GM18951 (cell line): ENCODE measurements at regions not wholly inside any gene's neighbourhood (a gene's known extent, or its start where the extent isn't known, plus 50 kb on each side); places are given as distances from the start of the nearest gene placed in this dataset.
"Not testable (repeated sequence)": the region's sequence is repeated elsewhere in the genome, so short reads cannot be mapped to it uniquely, and the experiment has no call there.

Experiments used
- POLR2A ChIP-seq: IDR thresholded peaks from 4 replicates; pipeline ENCODE4 v1.6.1; 2011; ENCODE audit warnings: mild to moderate bottlenecking; ENCODE audit not compliant: insufficient read length, insufficient read depth; ENCODE audit errors: extremely low read depth
- in situ Hi-C: fragments of 300-500 bp; cut with MboI; formaldehyde crosslinking; loops from one replicate; pipeline ENCODE4 v1.12.0; 2022; ENCODE audit warnings: low sequenced_read_pairs, mixed read lengths, inconsistent platforms; ENCODE audit not compliant: unreplicated experiment

- TF ChIP-seq POLR2A, result no peak
- in situ Hi-C loops, result no loop called here
Measured at GRCh38 chr7:113030489-113030888, 56.1 kb downstream of the GPR85 start.

GRCh38 chr7:113026941-113027340 lies 59.7 kb downstream of the GPR85 start:
- in situ Hi-C loops, result no loop called here

GRCh38 chr7:113017144-113017857 lies 69.3 kb downstream of the GPR85 start:
- in situ Hi-C loops, result not testable (repeated sequence)

More at GRCh38 chr7:113026941-113027340, 59.7 kb downstream of the GPR85 start:
- no peak for TF ChIP-seq POLR2A

- in situ Hi-C loops, result no loop called here
- TF ChIP-seq POLR2A, result no peak
Measured at GRCh38 chr7:113015034-113015645, 71.5 kb downstream of the GPR85 start.

GRCh38 chr7:113013761-113014449 lies 72.7 kb downstream of the GPR85 start:
- in situ Hi-C loops, result no loop called here
- no peak for TF ChIP-seq POLR2A

- in situ Hi-C loops, result not testable (repeated sequence)
Measured at GRCh38 chr7:113012862-113013261, 73.8 kb downstream of the GPR85 start.

GRCh38 chr7:113010377-113010776 lies 76.2 kb downstream of the GPR85 start:
- TF ChIP-seq POLR2A, result no peak
- in situ Hi-C loops, result no loop called here

- in situ Hi-C loops, result no loop called here
- no peak for TF ChIP-seq POLR2A
Measured at GRCh38 chr7:113008755-113009154, 77.9 kb downstream of the GPR85 start.

- in situ Hi-C loops, result no loop called here
- no peak for TF ChIP-seq POLR2A
Measured at GRCh38 chr7:113004726-113005454, 81.7 kb downstream of the GPR85 start.

GRCh38 chr7:113000316-113001020 lies 86.2 kb downstream of the GPR85 start:
- in situ Hi-C loops, result no loop called here
- no peak for TF ChIP-seq POLR2A

- no peak for TF ChIP-seq POLR2A
- in situ Hi-C loops, result no loop called here
Measured at GRCh38 chr7:112997831-112998230, 88.8 kb downstream of the GPR85 start.

- TF ChIP-seq POLR2A, result no peak
- in situ Hi-C loops, result no loop called here
Measured at GRCh38 chr7:112996331-112996871, 90.2 kb downstream of the GPR85 start.
